Mucosa of descending colon (tissue), 3 donors: ENCODE measurements at regions not wholly inside any gene's neighbourhood (a gene's known extent, or its start where the extent isn't known, plus 50 kb on each side); places are given as distances from the start of the nearest gene placed in this dataset.

Experiments
- ATAC-seq: fragments of 200-7000 bp; cut with Tn5 transposase; one replicate; pipeline ENCODE4 v1.9.1; 2020; ENCODE audit warnings: mild to moderate bottlenecking, moderate library complexity
- DNase-seq, 3 donors: peaks; one replicate each; pipeline ENCODE4 v3.0.0-alpha.2; 2020
- H3K36me3 ChIP-seq: fragments of 200-600 bp; one replicate; pipeline ENCODE4 v1.8.0; 2021; ENCODE audit warnings: low read depth, mild to moderate bottlenecking
- H3K4me1 ChIP-seq: fragments of 200-600 bp; one replicate; pipeline ENCODE4 v1.8.0; 2021; ENCODE audit warnings: low read depth, mild to moderate bottlenecking
- H3K4me3 ChIP-seq: fragments of 200-600 bp; one replicate; pipeline ENCODE4 v1.8.0; 2021; ENCODE audit warnings: mild to moderate bottlenecking
- H3K9me3 ChIP-seq: fragments of 200-600 bp; one replicate; pipeline ENCODE4 v1.8.0; 2021; ENCODE audit warnings: mild to moderate bottlenecking
- intact Hi-C, 2 donors: fragments of 100-400 bp; cut with DNase I in 1 of 2; cut with micrococcal nuclease in 1 of 2; formaldehyde crosslinking; loops; one replicate each; pipeline versions ENCODE4 v1.11.0 to v1.11.1; 2022; cut with DNase I, micrococcal nuclease
- TF ChIP-seq, protein P1 (sequence below): fragments of 200-600 bp; IDR thresholded peaks from one replicate; pipeline ENCODE4 v1.8.0; 2022; ENCODE audit warnings: antibody characterized with exemption, mild to moderate bottlenecking
- donor health status: DM: no; HTN: no; CAD: no; lungs with moderate emphysema.
- donor health status: DM: no; HTN: no; CAD: no.
- donor health status: DM: no; HTN: yes; CAD: no.

DNA sequence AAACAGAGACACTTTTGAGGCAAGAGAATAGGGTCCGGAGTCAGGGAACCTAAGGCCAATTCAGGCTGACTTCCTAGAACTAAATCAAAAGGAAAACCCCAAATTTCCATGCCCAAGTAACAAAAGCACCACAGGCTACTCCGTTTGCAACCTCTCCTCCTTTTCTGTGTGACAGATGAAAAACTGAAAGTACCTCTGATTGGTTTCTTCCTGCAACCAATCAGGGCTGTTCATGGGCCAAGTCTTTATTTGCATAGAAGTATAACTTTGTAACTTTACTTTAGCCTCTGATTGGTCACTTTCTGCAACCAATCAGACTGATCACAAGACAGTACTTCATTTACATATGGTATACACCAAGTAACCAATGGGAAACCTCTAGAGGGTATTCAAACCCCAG is 239.9 kb upstream of the KCND2 start:
- intact Hi-C loops = no loop called here

DNA sequence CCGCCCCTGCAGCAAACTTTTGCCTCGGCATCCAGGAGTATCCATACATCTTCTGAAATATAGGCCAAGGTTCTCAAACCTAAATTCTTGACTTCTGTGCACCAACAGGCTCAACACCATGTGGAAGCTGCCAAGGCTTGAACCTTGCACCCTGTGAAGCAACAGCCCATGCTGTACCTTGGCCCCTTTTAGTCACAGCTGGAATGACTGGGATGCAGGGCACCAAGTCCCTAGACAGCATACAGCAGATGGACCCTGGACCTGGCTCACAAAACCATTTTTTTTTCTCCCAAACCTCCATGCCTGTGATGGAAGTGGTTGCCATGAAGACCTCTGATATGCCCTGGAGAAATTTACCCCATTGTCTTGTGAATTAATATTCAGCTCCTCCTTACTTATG is 233.8 kb upstream of the KCND2 start:
- Histone ChIP-seq H3K4me1 (no peaks in the 10 kb centered on the region), H3K4me3 (no peak overlapping the region), H3K9me3 (no peaks in the 10 kb centered on the region), H3K36me3 (no peaks in the 10 kb centered on the region)
- ATAC-seq (no peak), DNase-seq (no peak)
- TF ChIP-seq, protein P1, sequence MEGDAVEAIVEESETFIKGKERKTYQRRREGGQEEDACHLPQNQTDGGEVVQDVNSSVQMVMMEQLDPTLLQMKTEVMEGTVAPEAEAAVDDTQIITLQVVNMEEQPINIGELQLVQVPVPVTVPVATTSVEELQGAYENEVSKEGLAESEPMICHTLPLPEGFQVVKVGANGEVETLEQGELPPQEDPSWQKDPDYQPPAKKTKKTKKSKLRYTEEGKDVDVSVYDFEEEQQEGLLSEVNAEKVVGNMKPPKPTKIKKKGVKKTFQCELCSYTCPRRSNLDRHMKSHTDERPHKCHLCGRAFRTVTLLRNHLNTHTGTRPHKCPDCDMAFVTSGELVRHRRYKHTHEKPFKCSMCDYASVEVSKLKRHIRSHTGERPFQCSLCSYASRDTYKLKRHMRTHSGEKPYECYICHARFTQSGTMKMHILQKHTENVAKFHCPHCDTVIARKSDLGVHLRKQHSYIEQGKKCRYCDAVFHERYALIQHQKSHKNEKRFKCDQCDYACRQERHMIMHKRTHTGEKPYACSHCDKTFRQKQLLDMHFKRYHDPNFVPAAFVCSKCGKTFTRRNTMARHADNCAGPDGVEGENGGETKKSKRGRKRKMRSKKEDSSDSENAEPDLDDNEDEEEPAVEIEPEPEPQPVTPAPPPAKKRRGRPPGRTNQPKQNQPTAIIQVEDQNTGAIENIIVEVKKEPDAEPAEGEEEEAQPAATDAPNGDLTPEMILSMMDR = no peak
- intact Hi-C loops = no loop called here

More for the DNA sequence above, 239.9 kb upstream of the KCND2 start:
- no peaks in the 10 kb centered on the region for H3K9me3 ChIP-seq
- no peaks in the 10 kb centered on the region for H3K36me3 ChIP-seq
- TF ChIP-seq, protein P1 = no peak
- H3K4me1 ChIP-seq = no peaks in the 10 kb centered on the region
- no peak overlapping the region for H3K4me3 ChIP-seq
- DNase-seq (no peak), ATAC-seq (no peak)

DNA sequence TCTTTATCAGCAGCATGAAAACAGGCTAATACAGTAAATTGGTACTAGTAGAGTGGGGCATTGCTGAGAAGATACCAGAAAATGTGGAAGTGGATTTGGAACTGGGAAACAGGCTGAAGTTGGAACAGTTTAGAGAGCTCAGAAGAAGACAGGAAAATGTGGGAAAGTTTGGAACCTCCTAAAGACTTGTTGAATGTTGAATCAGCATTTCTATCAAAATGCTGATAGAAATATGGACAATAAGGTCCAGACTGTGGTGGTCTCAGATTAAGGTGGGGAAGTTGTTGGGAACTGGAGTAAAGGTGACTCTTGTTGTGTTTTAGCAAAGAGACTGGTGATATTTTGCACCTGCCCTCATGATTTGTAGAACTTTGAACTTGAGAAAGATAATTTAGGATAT is 231.2 kb upstream of the KCND2 start:
- intact Hi-C loops = no loop called here
- ATAC-seq = no peak
- no peaks in the 10 kb centered on the region for H3K9me3 ChIP-seq
- no peaks in the 10 kb centered on the region for H3K4me1 ChIP-seq
- DNase-seq = no peak
- TF ChIP-seq, protein P1 = no peak
- no peak overlapping the region for H3K4me3 ChIP-seq
- H3K36me3 ChIP-seq = no peaks in the 10 kb centered on the region

DNA sequence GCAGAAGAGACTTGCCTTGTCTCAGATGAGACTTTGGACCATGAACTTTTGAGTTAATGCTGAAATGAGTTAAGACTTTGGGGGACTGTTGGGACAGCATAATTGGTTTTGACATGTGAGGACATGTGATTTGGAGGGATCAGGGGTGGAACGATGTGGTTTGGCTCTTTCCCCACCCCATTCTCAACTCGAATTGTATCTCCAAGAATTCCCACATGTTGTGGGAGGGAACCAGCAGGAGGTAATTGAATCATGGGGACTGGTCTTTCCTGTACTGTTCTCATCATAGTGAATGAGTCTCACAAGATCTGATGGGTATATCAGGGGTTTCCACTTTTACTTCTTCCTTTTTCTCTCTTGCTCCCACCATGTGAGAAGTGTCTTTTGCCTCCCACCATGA is 229.7 kb upstream of the KCND2 start:
- ATAC-seq (no peak), DNase-seq (no peak)
- H3K36me3 ChIP-seq = no peaks in the 10 kb centered on the region
- H3K4me1 ChIP-seq = no peaks in the 10 kb centered on the region
- H3K4me3 ChIP-seq = no peak overlapping the region
- TF ChIP-seq, protein P1 = no peak
- no peaks in the 10 kb centered on the region for H3K9me3 ChIP-seq
- intact Hi-C loops = no loop called here

DNA sequence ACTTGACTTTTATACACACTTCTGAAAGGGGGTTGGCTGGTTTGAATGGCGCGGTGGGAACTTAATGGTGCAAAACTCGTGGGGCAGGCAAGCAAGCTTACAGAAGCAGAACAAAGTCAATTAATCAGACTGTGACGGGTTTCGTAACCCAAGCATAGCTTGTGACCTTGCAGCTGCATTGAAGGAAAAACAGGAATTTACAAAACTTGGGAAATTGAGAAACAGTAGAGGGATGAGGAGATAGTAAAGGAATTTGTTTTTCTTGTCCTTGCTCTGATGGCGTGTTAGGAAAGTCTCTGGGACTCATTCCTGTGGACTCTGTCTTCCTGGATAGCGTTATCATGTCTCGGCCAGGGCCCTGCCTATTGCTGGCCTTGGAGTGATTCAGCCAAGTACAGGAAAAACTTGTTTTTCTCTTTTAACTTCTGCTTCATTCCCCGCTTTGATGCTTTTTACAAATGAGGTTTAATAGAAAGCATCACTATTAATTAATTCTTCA is 220.0 kb upstream of the KCND2 start:
- intact Hi-C loops = no loop called here
- no peak for ATAC-seq
- TF ChIP-seq, protein P1 = no peak

DNA sequence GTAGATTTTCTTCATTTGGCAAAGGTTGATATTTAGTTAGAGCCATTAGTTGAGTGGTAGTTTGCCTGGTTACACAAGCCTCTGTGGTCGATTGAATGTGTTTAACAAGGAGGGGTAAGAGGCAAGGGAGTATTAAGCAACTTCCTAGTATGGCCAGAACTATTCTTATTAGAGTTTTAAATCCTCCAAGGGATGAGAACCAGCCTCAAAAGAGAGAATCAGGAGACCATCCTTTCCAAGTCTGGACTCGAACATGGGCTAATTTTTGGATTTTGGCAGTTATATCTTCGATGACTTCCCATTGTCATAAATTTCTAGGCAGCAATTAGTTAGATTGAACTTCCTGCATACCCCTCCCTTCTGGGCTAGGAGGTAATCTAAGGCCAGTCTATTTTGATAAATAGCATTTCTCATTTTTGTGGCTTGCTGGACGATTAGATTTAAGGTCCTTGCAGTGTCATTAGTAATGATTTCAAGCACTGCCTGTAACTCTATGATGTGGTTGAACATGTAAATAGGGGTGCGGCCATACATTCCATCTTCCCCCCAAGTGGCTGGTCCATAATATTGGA is 219.5 kb upstream of the KCND2 start:
- intact Hi-C loops = no loop called here
- ATAC-seq (no peak), DNase-seq (no peak)
- Histone ChIP-seq H3K36me3 (no peaks in the 10 kb centered on the region), H3K9me3 (no peaks in the 10 kb centered on the region), H3K4me1 (no peaks in the 10 kb centered on the region), H3K4me3 (no peak overlapping the region)
- TF ChIP-seq, protein P1 = no peak

More for the DNA sequence above, 220.0 kb upstream of the KCND2 start:
- Histone ChIP-seq H3K9me3 (no peaks in the 10 kb centered on the region), H3K4me3 (no peak overlapping the region), H3K4me1 (no peaks in the 10 kb centered on the region), H3K36me3 (no peaks in the 10 kb centered on the region)
- DNase-seq = no peak
